Left forelimb (tissue), 1 donor: ENCODE measurements at regions not wholly inside any gene's neighbourhood (a gene's known extent, or its start where the extent isn't known, plus 50 kb on each side); places are given as distances from the start of the nearest gene placed in this dataset.

ENCODE experiments used
- DNase-seq: peaks from one replicate; pipeline ENCODE4 v3.0.0-alpha.2; 2018; ENCODE audit warnings: low spot score

DNA sequence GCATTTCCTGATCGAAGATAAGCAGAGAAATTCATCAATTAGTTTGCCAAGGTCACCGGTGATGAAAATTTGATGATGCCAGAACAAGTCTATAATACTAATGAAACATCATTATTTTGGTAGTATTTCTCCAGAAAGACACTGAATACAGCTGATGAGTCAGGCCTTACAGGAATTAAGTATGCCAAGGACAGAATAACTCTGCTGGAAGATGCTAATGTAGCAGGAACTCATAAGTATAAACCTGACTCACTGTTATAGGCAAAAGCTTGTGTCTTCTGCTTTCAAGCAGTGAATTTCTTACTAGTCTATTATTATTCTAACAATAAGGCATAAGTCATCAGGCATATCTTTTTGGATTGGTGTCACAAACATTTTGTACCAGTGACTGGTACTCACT is 1825.1 kb upstream of the IGFBP7 start:
- DNase-seq, result no peak

DNA sequence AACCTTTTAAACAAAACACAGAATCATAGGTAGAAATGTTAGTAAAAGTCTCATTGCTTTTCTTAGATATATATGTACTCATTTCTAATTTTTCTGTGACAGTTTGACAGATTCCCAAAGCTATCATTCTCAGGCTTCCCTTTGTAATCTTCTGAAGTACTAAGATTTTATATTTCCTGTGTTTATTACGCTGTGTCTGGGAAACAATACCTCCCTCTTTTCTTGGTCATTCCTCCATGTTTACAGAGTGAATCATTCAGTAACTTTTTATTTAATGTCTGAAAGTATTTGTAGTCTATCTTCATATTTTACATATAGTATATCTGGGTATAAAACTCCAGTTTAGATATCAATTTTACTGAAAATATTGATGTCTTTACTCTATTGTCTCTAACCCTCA is 1826.3 kb upstream of the IGFBP7 start:
- DNase-seq, result no peak

DNA sequence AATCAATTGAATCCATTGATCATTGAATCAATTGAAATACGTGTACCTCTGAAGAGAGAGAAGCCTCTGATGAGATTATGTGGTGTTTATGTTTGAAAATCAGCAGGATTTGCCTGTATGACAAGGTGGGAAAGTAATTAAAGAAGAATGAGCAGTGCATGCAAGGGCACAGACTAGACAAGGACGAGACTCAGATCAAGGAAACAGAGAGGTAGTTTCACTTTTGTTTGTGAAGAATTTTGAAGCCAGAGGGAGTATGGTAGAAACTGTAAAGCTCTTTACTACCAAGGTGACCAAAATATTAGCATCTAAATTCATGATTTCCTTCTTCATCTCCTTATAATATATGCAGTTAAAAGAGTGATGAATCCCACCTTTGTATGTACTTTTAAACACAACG is 1830.0 kb upstream of the IGFBP7 start:
- DNase-seq, result no peak

DNA sequence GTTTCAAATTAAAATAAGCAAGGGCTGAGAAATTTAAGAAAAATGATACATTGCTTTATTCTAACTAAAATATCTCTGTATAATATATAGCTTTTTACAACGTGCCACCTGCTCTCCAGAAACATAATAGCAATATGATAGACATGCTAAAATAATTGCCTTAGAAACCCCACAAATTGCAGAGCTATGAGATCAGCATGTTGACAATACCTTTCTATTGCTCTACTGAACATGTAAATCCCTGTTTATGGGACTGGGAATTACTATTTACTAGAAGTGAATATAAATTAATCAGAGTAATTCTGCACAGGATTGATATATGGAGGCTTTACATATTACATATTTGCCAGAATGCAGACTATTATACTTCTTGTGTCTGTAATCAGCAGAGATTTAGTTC is 1831.1 kb upstream of the IGFBP7 start:
- no peak for DNase-seq

DNA sequence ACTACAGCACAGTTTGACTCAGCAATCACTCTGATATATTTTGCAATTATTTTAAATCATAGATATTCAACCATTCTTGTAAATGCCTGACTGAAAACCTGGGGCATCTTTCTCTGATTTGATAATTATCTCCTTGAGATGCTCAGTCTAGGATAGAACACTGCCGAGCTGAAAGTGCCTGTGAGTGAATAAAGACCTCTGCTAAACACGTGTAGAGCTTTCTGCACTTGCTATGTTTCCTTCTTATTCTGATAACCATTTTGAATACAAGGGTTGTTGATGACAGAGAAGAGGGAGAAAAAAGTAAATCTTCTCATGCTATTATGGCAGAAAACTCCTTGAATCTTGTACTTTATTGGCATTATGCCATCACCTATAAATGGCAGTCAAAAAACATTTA is 1843.4 kb upstream of the IGFBP7 start:
- no peak for DNase-seq

DNA sequence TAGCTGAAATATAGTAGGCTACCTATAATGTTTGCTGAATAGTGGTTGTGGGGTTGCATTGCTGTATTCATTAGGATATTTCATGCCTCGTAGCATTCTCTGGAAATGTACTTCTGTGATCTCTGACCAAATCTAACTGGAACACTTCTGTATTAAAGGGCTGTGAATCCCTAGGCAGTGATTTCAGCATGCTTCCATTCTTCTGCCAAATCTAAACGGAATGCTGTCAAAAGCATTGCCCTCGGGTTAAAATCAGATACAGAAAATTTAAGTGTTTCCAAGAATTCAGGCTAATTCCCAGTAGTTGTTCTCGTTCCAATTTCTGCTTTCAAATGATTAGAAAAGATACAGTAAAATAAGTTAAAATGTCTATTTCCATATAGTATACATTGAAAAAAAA is 1847.5 kb upstream of the IGFBP7 start:
- no peak for DNase-seq

DNA sequence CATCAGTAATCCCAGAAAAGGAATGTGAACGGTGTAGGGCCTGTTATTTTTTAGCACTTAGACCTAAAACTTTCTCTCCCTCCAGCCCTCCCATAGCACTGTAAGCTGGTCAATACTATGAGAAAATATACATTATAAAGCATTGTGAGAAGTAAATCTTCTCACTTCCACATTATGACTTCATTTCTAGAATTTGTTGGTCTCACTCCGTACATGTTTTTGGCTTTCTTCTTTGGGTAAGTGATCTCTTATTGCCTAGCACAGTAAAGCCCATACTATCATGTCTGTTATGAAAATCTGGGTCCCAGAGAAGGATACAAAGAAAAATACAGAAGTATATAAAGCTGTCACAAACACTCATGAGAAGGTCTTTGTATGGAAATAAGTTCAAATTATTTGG is 1851.1 kb upstream of the IGFBP7 start:
- DNase-seq, result no peak

DNA sequence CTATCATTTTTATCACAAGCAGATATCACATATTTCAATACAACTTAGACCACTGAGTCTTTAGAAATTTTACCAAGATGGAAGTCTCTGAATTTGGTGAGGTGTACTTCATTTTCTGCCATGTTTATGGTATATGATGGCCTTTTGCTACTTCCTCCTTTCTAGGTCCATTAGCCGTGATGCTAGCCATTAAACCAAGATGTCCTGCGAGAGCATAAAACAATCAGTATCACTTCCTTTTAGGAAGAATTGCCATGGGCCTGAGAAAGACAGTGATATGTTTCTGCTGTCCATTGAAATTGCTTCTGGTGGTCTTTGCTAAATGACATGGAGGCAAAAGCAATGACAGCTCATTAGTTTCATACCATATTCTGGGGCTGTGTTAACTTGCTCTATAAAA is 1851.7 kb upstream of the IGFBP7 start:
- DNase-seq, result no peak

DNA sequence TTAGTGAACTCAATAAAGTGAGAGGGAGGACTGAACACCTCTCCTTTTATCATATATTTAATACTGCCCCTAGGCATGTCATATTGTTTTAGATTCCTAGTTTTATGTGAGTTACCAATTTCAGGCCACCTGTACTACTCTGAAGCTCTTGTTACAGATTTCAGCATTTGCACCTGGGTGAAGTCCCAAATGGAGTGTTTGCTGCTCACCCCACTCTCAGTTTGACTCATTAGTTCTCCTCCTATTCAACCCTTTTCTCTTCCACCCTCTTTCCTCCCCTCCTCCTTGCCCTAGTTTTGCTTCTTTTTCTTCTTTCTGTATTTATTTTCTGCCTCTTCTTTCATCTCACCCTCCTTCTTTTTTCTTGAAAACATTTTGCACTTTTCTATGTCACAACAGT is 1852.2 kb upstream of the IGFBP7 start:
- DNase-seq, result no peak

DNA sequence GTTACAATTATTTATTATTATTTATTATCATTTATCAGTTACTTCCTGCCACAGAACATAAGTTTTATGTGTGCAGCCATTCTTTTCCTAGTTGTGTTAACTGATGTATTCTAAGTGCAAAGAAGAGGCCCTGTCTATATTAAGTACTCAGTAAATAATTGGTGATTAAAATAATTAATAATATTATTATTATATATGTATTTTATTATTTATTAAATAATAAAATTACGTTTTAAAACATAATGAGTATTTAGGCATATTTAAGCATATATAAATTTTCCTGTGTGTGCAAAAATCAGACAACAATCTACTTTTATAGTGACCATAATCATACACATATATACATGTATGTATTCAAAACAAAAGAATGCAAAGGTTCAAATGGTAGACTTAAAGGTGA is 1871.6 kb upstream of the IGFBP7 start:
- DNase-seq, result no peak

DNA sequence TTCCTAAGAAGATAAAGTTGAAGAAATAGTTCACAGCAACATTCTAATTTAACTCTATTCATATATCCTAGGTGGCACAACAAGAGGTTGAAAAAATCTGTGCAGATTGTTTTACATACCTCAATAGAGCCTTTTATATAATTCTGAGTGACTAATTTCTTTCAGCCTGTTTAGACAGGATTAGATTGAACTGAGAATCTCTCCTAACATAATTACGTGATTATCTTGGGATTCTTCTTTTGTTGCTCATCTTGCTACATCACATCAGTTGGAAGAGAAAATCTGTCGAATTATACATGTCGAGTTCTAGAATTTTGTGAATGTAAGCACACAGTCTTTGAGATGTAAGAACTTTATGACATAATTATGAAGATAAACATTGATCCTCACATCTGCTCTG is 1873.7 kb upstream of the IGFBP7 start:
- no peak for DNase-seq

DNA sequence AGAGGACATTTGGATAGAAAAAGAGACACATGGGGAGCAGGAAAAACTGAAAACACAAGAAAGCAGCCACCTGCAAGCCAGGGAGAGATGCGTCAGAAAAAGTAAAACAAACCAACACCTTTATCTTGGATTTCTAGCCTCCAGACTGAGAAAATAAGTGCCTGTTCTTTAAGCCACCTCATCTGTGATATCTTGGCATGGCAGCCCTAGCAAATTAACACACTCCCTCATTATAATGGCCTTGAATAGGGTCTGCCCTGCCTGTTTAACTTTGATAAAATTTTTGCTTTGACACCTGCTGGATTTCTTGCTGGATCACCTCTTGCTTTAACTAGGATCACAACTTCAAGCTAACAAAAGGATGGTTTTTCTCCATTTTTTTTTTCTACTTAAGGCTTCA is 1892.0 kb upstream of the IGFBP7 start:
- DNase-seq, result no peak

DNA sequence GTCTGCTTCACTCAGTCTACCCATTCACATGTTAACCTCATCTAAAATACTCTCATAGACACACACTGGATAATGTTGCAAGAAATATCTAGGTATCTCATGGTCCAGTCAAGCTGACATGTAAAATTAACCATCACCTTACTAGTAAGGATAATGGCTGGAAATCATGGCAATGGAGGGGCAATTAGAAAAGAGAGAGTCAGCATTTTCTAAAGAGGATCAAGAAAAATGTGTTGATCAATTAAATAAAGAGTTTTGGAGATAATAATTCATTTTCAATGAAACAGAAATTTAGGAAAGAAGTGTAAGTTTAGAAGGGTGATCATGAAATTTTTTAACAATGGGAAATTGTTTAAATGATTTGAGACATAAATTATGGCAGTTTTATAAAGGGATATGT is 1914.1 kb upstream of the IGFBP7 start:
- DNase-seq, result no peak

DNA sequence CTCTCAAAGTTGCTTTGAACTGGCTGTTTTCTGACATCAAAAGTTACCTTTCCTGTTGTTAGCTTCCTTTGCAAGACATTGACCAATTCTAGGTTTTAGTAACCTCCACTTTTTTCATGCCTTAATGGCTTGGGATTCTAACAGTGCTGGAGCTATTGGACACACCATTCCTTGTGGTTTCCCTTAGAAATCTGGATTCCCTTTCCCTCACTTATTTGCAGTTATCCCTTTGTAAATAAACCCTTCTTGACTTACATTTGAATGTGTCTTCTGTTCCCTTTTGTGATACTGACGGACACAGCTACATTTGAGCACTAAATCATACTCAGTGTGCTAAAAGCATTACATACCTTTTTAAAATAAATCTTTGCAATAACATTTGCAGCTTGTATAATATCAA is 1927.6 kb upstream of the IGFBP7 start:
- no peak for DNase-seq

DNA sequence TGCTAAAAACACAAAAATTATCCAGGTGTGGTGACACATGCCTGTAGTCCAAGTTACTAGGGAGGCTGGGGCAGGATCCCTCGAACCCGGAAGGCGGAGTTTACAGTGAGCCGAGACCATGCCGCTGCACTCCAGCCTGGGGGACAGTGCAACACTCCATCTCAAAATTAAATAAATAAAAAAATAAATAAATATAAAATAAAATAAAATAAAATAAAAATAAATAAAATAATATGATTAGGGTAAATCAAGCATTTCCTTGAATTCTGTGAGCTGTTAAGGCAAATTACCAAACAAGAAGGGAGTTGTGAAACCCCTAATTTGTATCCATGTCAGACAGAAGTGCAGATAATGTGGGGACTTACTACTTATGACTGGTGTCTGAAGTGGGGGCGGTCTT is 1928.9 kb upstream of the IGFBP7 start:
- no peak for DNase-seq

DNA sequence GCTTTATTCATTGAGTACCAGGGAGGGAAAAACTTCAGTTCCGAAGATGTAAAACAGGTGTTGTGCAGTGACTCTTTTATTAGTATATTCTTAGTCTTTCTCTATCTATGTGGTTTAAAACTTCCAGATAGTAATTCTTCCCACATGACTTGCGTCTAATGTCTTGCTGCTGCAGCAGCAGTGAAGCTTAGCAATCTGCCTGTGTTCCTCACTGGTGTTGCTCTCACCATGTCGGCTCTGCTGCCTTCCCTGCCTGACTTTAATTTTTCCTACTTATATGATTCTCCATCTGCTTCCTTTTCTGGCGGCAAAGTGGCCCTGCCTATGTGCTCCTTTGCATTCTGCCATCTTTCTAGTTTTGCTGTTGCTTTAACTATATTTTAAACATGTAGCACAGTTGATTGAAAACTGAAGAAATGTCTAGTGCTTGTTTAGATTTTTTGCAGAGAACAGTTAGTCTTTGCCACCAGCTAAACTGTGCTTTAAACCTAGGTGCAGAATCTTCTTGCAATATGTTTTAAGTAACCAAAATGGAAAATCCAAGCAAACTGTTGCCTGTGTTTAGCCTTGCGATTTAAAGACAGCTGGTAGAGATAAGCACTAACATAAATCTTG is 1934.2 kb upstream of the IGFBP7 start:
- no peak for DNase-seq

DNA sequence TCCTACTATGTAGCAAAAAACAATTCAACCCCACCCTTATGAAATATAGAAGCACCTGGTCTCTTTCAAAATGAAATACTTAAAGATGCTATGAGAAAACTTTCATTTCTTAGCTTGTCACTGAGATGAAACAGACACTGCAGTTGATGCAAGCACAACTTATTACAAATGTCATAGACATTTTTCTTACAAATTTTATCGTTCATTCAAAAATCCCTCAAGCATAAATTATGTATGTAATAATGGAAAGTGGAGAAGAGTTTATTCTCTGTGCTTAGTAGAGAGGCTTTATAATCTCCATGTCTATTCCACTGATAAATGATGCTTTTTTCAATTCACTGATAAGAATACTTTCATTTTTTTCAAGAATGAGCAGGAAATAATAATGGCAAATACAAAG is 1943.9 kb upstream of the IGFBP7 start:
- DNase-seq, result no peak

DNA sequence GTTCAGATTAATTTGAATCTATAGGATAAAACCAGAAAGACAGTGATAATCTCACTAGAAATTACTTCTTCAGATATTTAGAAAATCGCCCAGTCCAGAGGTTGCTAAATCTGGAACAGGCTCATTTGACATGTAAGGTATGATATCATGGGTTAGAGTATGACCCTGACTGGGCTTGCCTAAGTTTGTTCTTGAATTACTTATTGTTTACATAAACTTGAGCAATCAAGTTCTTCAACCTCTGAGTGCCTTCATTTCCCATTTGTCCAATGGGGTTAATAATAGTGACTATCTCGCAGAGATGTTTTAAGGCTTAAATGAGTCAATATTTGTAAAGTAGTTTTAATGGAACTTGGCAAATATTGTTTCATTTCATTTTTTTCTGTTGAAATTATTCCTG is 1947.6 kb upstream of the IGFBP7 start:
- DNase-seq, result no peak

DNA sequence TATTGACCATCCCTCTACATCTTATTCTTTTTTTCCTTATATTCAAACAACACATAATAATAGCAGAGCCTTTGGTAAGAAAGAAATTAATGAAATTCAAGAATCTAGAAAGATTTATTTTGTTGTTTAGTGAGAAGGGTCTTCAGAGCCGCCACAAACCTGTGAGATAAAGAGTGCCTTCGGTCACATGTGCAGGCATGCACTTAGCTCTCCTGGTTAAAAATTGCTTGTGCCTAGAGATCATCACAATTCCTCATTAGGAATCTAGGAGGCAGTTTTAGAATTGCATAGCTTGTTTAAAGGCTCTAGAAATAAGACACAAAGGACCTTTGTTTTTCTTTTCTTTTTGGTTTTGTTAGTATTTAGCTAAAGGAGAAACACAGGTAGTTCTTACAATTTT is 1948.4 kb upstream of the IGFBP7 start:
- DNase-seq, result no peak

DNA sequence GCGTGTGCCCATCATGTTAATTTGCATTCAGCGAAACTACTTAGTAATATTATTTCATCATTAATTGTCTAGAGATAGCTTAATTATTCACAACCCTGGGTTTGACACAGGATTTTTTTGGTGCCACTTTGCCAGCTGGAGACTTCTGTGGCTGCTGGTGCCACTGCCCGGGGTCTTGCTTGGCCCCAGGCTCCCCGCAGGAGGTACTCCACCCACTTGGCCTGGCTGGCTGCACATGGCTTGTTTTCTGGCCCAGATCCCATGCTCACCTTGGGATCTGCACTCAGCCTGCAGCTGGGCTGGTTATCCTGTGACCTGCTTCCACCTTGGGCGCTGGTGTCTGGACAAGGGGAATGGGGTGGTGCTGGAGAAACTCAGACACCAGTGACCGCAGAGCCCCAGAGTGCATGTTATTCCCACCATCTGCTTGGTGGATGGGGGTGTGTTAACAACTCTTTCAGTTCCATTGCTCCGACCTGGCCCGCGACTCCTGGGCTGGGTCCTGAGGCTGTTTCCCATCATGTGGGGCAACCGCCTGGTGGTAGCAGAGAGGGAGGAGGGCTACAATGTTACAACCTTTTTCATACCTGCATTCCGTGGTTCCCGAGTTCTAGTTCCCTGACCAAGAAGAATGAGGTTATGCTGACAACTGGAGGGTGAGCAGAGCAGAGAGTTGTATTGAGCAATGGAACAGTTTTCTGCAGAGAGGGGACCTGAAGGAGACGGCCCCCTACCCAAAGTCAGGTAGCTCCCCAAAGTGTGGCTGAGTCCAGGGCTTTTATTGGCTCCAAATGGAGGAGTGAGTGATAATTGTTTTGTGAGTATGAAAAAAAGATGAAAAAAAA is 1950.0 kb upstream of the IGFBP7 start:
- DNase-seq, result no peak

DNA sequence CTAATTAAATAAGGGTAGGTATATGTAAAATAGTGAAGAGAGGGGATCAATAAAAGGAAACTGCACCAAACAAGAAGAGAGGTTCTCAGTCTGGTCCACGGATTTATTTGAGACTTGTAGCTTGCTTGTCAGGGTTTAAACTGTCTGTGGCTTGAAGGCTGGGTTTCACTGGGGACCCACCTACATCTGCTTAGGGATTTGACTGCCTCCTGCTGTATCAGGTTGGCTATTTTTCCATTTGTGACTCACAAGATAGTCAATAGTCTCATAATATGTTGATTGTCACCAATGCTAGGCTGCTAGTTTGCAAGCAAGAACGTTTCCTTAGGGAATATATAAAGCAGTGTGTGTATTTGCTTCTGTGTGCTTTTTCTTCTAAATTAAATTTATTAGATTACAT is 1950.7 kb upstream of the IGFBP7 start:
- no peak for DNase-seq

DNA sequence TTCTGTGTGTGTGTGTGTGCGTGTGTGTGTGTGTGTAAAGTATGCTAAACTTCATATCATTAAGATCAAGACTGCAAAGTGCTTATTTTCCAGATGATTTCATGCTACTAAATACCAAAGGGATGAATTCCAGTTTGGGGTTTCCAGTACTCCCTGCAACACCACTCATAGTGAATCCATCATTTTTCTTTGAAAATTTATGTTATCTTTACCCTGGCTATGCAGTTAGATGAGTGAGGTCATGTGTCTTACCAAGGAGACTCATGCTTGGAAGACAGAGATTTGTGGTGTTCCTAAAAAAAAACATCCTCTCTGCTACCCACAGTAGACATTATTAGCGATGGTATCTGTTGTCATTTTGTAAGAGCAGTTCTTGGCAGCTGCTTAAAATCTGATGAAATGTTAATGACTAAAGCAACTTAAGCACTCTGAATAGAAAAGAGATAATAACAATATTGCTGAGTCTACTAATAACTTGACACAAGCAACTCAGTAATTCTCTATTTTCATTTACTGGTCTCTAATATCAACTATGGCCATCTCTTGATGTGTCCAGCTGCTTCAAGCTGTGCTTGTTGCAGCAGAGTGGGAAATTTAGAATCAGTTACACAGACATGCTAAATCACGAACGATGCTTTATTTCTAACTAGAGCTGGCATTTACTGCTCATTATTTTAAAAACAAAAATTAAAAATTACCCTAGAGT is 1953.0 kb upstream of the IGFBP7 start:
- DNase-seq, result no peak

DNA sequence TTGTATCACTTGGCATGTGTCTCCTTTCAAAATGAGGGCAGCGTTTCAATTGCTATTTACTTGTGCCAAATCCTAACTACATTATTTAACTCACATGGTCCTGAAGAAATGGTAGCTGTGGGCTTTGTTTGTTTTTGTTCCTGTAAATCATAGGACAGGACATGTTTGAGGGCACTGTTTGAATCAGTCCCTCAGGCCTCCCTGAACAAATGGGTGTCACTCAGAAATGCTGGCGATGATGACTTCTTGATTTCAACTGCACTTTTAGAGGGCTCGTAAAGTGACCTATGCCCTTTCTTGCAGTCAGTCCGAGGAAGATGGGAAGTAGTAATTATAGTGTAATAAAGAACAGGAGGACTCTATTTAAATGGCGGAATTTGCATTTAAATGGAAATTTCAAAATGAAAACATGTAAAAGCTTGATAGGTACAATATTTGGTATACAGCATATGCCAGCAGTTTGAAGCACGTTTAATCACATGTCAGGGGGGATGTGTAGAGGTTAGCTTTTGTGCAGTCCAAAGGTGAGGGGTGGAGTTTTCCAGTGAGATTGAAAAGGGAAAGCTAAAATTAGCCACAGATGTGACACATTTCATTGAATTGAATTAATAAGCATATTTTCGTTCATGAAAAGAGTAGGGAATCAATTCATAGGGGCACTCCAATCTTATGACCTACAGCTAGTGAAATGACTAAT is 1958.7 kb upstream of the IGFBP7 start:
- DNase-seq, result no peak
